ENCODE measurements at regions not wholly inside any gene's neighbourhood (a gene's known extent, or its start where the extent isn't known, plus 50 kb on each side); places are given as distances from the start of the nearest gene placed in this dataset.

- ATAC-seq = no peak
- TF ChIP-seq ISL1 (CRISPR knock-in tag; IDR thresholded peaks at IDR 0.05) (no peak), ZC3H10 (CRISPR knock-in tag; IDR thresholded peaks at IDR 0.05) (no peak), SNAI2 (CRISPR knock-in tag; IDR thresholded peaks at IDR 0.05) (no peak), BACH2 (CRISPR knock-in tag; IDR thresholded peaks at IDR 0.05; ENCODE audit: borderline replicate concordance) (no peak), GLIS3 (CRISPR knock-in tag; IDR thresholded peaks at IDR 0.05) (no peak), CSRNP3 (CRISPR knock-in tag; IDR thresholded peaks at IDR 0.05) (no peak), ZFP30 (CRISPR knock-in tag; IDR thresholded peaks at IDR 0.05) (no peak), RARB (CRISPR knock-in tag; IDR thresholded peaks at IDR 0.05) (no peak), CSDC2 (CRISPR knock-in tag; IDR thresholded peaks at IDR 0.05) (no peak), TOX (CRISPR knock-in tag; IDR thresholded peaks at IDR 0.05; ENCODE audit: borderline replicate concordance) (no peak), ZNF8 (CRISPR knock-in tag; IDR thresholded peaks at IDR 0.05) (no peak)
These were observed 117.9 kb downstream of the LRATD1 start for GRCh38 chr2:14750433-14750832.

GRCh38 chr2:14751581-14751980, 119.1 kb downstream of the LRATD1 start:
- no peak for TF ChIP-seq ESRRG (CRISPR knock-in tag; IDR thresholded peaks at IDR 0.05)
- no peak for TF ChIP-seq TSHZ2 (CRISPR knock-in tag; IDR thresholded peaks at IDR 0.05)
- TF ChIP-seq TCF4 (CRISPR knock-in tag; IDR thresholded peaks at IDR 0.05; ENCODE audit: borderline replicate concordance) = no peak
- TF ChIP-seq TOX (CRISPR knock-in tag; IDR thresholded peaks at IDR 0.05; ENCODE audit: borderline replicate concordance) = no peak
- TF ChIP-seq CSDC2 (CRISPR knock-in tag; IDR thresholded peaks at IDR 0.05) = no peak
- no peak for TF ChIP-seq SNAI2 (CRISPR knock-in tag; IDR thresholded peaks at IDR 0.05)
- TF ChIP-seq ZNF8 (CRISPR knock-in tag; IDR thresholded peaks at IDR 0.05) = no peak
- TF ChIP-seq ZFP30 (CRISPR knock-in tag; IDR thresholded peaks at IDR 0.05) = no peak
- ATAC-seq = no peak

GRCh38 chr2:14752295-14752694, 119.8 kb downstream of the LRATD1 start:
- TF ChIP-seq POU6F1 (CRISPR knock-in tag; IDR thresholded peaks at IDR 0.05; ENCODE audit: borderline replicate concordance, low read depth) = no peak
- TF ChIP-seq GLIS3 (CRISPR knock-in tag; IDR thresholded peaks at IDR 0.05) = no peak
- TF ChIP-seq OSR1 (CRISPR knock-in tag; IDR thresholded peaks at IDR 0.05) = no peak
- TF ChIP-seq CSRNP3 (CRISPR knock-in tag; IDR thresholded peaks at IDR 0.05) = no peak
- no peak for TF ChIP-seq ZFP30 (CRISPR knock-in tag; IDR thresholded peaks at IDR 0.05)
- no peak for TF ChIP-seq ZNF70 (CRISPR knock-in tag; IDR thresholded peaks at IDR 0.05)
- no peak for TF ChIP-seq ESRRG (CRISPR knock-in tag; IDR thresholded peaks at IDR 0.05)
- TF ChIP-seq RARB (CRISPR knock-in tag; IDR thresholded peaks at IDR 0.05) = no peak
- no peak for TF ChIP-seq CREB5 (CRISPR knock-in tag; IDR thresholded peaks at IDR 0.05; ENCODE audit: low read depth)
- TF ChIP-seq TCF4 (CRISPR knock-in tag; IDR thresholded peaks at IDR 0.05; ENCODE audit: borderline replicate concordance) = no peak
- ATAC-seq = no peak

- TF ChIP-seq ZFP3 (CRISPR knock-in tag; IDR thresholded peaks at IDR 0.05) (no peak), ISL1 (CRISPR knock-in tag; IDR thresholded peaks at IDR 0.05) (no peak)
- no peak for ATAC-seq
These were observed 123.6 kb downstream of the LRATD1 start for GRCh38 chr2:14756122-14756541.
